Stimulated activated naive CD4-positive, alpha-beta T cell (primary cell): ENCODE measurements at regions not wholly inside any gene's neighbourhood (a gene's known extent, or its start where the extent isn't known, plus 50 kb on each side); places are given as distances from the start of the nearest gene placed in this dataset.
"Not testable (repeated sequence)": the region's sequence is repeated elsewhere in the genome, so short reads cannot be mapped to it uniquely, and the experiment has no call there.

Experiments used
- DNase-seq, 6 experiments: peaks; one replicate each; lab custom pipeline; 2025; lab: John Stamatoyannopoulos, UW

DNA sequence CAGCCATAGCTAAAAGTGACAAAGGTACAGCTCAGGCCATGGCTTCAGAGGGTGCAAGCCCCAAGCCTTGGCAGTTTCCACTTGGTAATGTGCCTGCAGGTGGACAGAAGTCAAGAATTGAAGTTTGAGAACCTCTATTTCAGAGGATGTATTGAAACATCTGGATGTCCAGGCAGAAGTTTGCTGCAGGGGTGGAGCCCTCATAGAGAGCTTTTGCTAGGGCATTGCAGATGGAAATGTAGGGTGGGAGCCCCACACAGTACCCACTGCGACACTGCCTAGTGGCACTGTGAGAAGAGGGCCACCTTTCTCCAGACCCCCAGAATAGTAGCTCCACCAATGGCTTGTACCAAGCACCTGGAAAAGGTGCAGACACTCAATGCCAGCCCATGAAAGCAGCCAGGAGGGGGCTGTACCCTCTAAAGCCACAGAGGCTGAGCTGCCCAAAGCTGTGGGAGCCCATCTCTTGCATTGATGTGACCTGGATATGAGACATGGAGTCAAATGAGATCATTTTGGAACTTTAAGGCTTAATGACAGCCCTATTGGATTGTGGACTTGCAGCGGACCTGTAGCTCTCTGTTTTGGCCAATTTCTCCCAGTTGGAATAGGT is 1299.4 kb upstream of the MAP3K7 start:
- DNase-seq = no peak

DNA sequence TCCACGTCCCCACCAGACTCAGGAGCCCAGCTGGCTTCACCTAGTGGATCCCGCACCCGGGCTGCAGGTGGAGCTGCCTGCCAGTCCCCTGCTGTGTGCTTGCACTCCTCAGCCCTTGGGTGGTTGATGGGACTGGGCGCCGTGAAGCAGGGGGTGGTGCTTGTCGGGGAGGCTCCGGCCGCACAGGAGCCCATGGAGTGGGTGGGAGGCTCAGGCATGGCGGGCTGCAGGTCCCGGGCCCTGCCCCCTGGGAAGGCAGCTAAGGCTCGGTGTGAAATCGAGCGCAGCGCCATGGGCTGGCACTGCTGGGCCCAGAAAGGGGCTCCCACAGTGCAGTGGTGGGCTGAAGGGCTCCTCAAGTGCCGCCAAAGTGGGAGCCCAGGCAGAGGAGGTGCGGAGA is 1294.9 kb upstream of the MAP3K7 start:
- DNase-seq = not testable (repeated sequence)

DNA sequence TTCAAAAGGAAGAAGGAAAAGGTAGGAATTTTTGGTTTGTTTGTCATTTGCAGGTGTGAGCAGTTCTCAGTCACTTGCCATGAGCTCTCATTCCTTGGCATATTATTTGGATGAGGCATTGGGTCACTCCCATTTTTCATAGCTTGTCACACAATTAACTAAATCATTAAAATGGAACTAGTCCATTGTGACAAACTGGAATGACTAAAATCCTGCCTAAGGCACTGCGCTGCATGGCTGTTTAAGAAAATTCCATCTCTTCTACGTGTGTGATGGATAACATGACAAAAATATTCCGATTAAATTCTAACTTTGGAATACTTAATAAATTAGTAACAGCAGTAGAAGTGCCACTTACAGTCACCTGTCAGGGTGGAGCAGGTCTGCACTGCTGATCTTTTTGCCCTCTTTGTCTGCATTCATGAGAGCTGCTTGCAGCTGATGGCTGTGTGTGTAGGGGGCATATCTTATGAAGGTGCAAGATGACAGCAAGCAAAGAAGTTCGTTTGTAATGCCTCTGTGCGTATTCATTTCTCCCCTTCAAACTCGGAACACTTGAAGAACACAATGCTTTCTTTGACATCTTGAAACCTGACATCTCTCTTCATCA is 1292.6 kb upstream of the MAP3K7 start:
- no peak for DNase-seq

- DNase-seq = no peak
Observed at GRCh38 chr6:91877994-91878393, 1291.1 kb upstream of the MAP3K7 start.

- DNase-seq = no peak
Observed at GRCh38 chr6:91874971-91875370, 1288.1 kb upstream of the MAP3K7 start.

DNA sequence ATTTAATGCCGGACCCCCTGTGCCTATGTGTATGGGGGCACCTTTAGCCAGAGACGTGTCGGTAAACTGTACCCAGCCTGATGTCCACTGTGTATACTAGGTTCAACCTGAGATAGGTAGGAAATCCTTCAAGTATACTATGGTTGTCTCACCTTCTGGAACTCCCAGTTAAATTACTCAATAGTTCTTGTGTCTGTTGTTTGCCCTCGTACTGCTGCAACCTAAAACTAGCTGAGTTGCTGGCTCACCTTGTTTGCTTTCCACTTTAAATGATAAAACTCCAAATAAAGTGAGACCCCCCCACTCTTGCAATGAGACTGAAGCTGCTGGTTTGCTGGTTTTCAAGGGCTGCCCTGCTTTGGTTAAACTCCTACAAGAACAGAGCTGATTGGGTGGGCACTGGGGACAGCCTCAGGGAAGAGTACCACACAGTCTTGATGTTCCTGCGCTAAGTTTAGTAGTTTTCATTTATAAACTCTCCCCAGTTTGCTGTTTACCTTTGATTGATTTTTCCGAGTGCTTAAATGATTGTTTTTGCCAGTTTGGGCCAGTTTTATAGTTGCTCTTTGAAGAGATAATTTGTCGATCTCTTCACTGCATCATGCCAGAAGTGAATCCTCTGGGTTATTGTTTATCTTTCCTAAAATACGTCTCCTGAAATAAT is 1281.8 kb upstream of the MAP3K7 start:
- DNase-seq = no peak

GRCh38 chr6:91865889-91866288 is 1279.0 kb upstream of the MAP3K7 start:
- no peak for DNase-seq

DNA sequence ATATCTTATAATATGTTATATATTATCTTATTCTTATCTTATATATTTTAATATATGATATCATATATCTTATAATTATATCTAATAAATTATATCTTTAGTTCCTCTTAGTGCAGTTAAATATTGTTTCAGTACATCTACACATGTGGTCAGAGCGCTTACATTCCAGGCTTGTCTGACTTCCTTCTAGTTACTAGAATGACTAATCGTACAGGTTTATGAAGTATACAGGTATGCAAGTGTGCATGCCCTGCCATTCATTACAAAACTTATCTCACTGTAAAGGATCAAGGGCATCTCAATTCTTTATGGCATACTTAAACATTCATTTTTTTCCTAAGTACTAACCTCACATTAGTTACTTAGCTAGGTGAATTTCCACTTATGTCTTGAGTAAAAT is 1278.0 kb upstream of the MAP3K7 start:
- no peak for DNase-seq

GRCh38 chr6:91860541-91861335 is 1273.9 kb upstream of the MAP3K7 start:
- DNase-seq = no peak

- no peak for DNase-seq
Observed at GRCh38 chr6:91852252-91852651, 1265.4 kb upstream of the MAP3K7 start.

DNA sequence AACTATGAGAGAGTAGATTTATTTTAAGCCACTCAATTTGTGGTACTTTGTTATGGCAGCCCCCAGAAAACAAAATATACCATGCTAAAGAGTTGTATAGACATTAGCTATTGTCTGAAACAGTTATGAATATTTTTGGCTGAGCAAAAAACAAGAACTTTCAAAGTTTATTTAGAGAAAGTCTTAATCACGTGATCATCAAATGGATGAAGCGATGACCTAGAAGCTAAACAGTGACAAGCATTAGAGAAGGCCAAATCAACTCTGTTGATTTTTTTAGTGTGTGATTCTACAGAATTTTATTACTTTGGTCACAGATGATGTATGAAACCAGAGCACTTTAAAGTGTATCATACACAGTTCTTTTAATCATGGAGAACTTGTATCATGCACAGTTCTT is 1247.9 kb upstream of the MAP3K7 start:
- DNase-seq = no peak

GRCh38 chr6:91827151-91827550 is 1240.3 kb upstream of the MAP3K7 start:
- DNase-seq = no peak

GRCh38 chr6:91826128-91826527 is 1239.3 kb upstream of the MAP3K7 start:
- DNase-seq = no peak

GRCh38 chr6:91824331-91824730 is 1237.5 kb upstream of the MAP3K7 start:
- DNase-seq = no peak

DNA sequence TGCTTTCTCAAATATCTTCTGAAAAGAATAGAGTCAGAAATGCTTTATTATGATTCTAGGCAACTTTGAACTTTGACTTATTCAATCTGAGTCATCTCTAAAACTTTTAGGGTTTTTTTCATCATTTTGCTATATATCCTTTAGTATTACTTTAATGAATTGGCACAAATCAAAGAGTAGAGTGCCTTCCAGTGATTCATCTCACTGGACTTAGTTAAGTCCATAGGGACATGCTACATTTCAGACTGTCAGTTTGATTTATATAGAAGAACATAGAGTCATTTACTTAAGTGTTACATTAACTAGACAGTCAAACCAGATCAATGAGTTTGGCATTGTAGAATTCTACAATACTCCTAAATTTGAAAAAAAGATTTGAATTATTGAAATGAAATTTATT is 1235.7 kb upstream of the MAP3K7 start:
- no peak for DNase-seq

GRCh38 chr6:91816335-91816734 is 1229.5 kb upstream of the MAP3K7 start:
- DNase-seq = no peak

- no peak for DNase-seq
Observed at GRCh38 chr6:91813641-91814040, 1226.8 kb upstream of the MAP3K7 start.

DNA sequence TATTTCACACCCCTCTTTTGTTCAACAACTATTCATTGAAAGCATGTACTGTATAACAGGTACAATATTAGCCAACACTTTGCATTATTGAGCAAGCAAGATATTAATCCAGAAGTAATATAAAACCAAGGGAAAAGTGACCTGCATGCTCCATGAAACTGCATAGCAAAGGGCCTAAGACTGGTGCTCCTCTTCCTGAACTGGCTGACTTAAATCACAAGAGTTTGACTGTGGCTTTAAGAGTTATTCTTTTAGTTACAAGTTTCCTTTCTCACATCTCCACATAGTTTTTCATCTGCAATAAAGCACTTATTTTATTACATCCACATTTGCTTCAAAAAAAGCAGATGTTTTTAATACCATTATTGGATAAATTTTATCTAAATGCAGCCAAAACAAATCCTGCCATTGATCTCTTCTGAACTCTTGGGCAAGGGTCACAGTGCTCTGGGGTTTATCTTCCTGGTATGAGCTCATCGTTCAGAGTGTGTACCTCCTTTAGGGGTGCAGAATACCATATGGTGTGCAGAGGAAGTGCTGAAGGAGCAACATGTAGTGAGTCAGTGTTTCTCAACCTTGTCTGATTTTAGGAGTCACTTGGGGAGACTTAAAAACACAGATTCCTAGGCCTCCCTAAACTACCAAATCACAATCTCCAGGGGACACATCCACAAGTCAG is 1225.9 kb upstream of the MAP3K7 start:
- DNase-seq = no peak

GRCh38 chr6:91804981-91805380 is 1218.1 kb upstream of the MAP3K7 start:
- DNase-seq = no peak

DNA sequence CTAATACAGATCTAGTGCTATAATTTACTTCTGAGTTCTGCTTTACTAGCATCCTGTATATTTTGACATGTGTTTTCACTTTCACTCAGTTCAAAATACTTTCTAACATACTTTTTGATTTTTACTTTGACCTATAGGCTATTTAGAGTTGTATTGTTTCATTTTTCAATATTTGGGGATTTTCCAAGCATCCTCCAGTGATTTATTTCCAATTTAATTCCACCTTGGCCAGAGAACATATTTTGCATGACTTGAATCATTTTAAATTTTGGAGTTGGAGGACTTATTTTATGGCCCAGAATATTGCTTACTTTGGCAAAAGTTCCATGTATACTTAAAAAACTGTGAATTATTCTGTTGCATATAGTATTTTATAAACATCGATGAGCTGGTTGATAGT is 1215.6 kb upstream of the MAP3K7 start:
- DNase-seq = no peak

DNA sequence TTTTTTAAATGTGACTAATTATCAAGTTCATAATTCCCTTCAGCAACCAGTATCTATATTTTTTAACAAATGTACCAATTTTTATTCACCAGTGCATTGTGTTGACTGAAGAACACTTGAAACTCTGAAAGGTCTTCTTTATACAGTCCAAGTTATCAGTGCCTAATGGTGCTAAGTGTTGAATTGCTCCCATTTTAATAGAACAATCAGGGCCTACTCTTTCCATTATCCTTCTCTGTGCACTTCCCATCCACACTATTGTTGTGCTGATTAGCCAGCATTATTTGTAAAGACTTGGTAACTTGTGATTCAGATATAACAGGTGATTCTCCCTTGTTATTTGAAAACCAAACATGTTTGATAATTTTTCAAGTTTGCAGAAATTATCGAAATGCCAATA is 1209.7 kb upstream of the MAP3K7 start:
- no peak for DNase-seq

DNA sequence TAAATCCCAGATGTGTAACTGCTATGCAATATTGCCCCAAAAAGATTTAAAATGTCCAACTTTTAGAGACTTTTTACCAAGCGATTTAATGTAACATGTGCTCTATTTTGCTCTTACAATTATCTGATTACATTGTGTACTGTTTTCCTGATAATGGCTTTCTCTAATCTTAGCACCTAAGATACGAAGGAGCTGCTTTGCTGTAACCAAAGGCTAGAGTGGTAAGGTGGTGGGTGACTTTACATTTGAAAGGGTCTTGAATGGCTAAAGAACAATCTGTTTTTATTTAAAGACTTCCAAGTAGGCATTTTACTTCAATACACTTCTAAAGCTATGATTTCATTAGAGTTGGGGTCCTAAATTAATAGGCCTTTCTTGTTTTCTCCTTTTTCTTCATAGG is 1201.6 kb upstream of the MAP3K7 start:
- DNase-seq = no peak
